HG03097 (cell line): ENCODE measurements at regions not wholly inside any gene's neighbourhood (a gene's known extent, or its start where the extent isn't known, plus 50 kb on each side); places are given as distances from the start of the nearest gene placed in this dataset.
"Not testable (repeated sequence)": the region's sequence is repeated elsewhere in the genome, so short reads cannot be mapped to it uniquely, and the experiment has no call there.

Experiments used
- ATAC-seq: cut with Tn5 transposase; IDR thresholded peaks from one replicate; pipeline ENCODE4 v1.9.1; 2021; ENCODE audit not compliant: unreplicated experiment, low FRiP score

DNA sequence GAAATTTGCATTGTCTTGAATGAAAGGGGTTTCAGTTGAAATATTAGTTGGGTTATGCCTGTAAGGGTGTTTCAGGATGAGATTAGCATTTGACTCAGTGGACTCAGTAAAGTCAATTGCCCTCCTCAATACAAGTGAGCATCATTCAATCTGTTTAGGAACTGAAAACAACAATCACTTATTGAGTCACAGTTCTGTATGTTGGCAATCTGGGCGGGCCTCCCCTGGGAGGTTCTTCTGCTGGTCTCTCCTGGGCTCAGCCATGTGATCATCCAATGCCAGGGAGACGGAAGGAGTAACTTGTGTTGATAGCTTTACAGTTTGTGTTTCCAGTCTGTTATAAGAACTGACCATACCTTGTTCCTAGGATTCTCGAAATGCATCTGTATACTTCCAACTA is 262.9 kb upstream of the RUNX1 start:
- no peak for ATAC-seq

DNA sequence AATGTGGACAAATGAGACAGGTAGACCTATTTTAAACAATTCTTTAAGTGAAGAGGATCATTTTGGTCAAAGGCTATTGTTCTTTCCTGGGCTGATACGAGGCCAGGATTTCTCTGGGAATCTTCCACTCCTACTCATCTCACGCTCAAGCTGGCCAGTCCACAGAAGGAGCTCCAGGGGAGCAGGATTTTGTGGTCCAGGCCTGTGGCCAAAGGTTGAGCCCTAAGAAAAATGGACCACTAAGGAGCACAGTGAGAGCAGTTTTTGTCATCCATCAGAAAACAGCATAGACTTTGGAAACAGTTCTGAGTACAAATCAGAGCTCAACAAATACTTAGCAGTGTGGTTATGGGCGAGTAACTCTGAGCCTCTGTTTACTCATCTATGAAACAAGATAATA is 260.2 kb upstream of the RUNX1 start:
- no peak for ATAC-seq

DNA sequence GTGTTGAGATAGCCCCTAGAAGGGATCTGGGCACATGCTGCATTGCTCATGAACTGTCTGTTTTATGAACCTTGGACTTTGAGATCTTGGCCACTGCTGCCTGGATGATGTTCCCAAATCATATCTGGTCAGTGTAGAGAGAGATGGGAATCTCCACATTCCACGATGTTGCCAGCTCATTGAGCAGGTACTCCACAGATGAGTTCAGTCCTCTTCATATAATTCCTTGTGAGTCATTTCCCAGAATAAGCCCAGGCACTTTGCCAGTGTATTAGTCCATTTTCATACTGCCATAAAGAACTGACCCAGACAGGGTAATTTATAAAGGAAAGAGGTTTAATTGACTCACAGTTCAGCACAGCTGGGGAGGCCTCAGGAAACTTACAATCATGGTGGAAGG is 254.0 kb upstream of the RUNX1 start:
- no peak for ATAC-seq

DNA sequence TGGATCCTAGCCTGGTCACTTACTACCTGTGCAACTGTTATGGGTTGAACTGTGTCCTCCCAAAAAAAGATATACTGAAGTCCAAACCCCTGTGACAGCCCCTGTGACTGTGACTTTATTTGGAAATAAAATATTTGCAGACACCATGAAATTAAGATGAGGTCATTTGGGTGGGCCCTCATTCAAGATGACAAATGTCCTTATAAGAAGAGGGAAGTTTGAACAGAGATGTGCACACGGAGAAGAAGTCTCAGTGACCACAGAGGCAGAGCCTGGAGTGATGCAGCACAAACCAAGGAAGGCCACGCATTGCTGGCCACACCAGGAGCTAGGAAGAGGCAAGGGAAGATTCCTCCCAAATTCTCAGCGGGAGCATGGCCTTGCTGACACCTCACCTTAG is 249.7 kb upstream of the RUNX1 start:
- ATAC-seq, result no peak

DNA sequence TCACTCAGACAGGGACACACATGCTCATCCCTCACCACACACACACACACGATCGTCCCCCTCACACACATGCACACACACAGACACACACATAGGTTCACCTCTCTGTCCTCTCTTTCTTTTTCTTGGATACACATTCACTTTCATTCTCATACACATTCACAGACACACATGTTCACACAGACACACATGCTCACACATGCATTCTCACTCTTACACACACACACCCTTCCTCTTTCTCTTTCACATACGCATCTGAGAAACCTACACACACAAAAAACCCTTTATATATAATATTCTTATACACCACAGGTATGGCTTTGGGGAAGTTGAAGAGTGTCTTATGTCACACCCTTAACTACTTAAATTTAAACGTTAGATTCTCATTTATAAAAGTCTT is 248.6 kb upstream of the RUNX1 start:
- no peak for ATAC-seq

DNA sequence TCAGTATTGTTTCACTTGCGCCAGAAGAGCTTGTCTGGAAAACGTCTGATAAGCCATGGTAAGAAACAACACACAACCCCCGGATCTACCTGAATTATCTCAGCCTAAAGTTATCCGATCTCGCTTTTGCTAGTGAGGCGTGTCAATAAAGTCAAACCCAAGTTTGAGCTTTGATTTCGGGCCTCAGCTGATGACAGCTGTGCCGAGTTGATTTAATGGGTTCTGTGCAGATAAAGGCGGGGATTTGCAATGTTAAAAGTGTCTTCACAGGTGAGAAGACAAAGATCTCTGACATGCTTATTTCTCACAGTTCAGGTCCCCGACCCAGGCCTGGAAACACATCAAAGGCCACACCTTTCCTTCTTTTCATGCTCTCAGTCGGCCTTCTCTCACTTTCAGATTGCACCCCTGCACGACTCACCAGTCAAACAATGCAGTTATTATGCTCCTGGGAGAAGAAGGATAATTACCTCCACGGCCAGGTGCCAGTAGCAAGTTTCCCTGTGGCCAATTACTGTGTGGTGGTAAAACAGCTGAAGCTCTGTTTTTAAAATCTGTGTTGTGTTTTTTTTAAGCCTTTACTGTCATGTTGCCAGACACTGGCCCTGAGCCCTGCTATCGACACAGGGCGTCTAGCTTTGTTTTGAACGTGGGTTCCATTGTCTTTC is 245.3 kb upstream of the RUNX1 start:
- ATAC-seq, result no peak

DNA sequence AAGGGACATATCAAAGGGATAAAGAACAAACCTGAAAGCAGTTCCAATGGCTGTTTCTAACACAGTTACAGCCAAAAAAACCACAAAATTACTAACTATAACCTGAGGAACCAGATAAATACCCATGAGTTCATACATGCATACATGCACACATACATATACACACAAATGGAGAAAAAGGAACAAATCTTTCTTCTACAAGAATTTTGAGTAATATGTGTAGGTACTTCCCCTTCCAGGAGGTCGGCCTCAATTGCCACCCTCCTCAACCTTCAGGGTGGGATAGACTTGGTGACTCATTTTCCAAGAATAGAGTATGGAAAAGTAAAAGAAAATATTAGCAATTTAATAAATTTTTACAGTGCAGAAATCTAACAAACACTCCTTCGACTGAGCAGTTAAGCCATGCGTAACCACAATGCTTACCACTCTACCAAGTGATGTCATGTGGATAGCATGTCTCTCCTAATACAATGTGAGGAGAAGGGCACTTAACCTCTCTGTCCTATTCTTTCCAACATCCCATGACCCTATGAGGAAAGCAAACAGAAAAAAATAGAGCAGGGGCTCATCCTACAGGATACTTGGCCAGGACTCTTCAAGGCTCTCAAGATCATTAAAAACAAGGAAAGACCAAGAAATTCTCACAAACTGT is 243.0 kb upstream of the RUNX1 start:
- ATAC-seq, result no peak

DNA sequence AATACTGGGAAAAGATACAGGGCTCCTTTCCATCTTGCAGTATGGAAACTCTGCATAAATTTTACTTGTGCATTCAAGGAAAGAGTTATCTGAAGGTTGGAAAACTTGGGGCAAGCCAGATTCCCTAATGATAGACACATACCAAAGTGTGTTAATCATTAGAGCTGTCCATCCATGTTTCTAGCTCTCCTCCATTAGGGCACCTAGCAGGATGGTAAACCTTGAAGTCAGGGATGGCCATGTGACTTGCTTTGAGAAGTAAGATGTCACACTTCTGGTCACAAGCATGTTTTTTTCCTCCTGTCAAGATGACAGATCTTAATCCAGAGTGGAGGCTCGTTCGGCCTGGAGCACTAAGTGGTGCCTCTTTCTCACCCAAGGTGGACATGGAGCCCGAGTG is 241.9 kb upstream of the RUNX1 start:
- no peak for ATAC-seq

DNA sequence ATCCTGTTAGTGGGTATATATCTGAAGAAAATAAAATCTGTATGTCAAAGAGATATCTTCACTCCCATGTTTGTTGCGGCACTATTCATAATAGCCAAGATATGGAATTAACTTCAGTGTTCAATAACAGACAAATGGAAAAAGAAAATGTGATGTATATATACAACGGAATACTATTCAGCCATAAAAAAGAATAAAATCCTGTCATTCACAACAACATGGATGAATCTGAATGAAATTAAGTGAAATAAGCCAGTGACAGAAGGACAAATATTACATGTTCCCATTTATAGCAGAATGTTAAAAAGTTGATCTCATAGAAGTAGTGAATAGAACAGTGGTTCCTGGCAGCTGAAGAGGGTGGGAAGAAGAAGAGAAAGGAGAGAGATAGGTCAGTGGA is 239.1 kb upstream of the RUNX1 start:
- no peak for ATAC-seq

DNA sequence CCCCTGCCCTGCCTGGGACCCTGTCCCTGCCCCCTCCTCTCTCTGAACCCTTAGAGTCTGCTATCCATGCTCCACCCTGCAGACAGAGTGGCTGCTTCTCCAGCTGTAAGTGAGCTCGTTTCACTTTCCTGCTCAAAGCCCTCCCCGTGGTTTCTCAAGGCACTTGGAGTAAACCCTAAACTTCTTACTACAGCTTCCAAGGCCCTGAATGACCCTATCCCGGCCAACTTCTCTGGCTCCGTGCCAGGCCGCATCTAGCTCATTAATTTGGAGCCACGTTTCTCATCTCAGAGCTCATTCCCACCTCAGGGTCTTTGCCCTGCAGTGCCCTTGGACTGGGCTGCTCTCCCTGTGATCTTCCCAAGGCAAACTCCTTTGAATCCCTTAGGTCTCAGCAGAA is 235.1 kb upstream of the RUNX1 start:
- no peak for ATAC-seq

DNA sequence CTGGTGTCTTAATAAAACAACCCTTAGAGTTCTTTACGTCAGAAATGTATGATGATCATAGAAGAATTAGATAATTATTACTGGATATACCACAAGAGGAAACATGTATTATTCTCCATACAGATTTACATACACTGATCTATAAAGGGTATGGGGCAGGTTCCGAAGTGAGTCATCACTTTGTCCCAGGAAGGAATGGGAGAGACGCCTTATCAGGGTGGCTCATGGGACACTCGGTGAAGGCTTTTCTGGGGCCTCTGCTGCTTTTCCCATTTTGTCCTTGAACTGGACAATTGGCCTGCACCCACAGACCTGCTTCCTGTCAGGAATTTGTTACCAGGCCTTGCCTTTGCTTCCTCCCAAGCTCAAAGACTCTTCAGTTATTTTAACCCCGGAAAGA is 233.8 kb upstream of the RUNX1 start:
- ATAC-seq, result no peak

DNA sequence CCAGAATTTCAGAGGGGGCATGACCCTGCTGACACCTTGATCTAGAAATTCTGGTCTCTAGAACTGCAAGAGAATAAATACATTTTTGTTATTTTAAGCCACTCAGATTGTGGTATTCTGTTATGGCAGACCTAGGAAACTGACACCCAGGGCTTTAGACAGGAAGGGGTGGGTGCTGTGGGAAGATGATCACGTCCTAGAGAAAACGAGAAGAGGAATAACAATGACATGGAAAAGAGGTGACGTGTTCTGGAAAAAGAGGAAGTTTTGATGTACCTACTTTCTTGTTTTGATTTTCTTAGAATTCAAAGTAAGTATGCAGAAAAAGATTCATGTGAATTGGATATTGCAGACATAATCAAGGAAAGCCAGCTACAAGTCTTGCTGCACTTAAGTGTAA is 232.9 kb upstream of the RUNX1 start:
- ATAC-seq, result no peak

DNA sequence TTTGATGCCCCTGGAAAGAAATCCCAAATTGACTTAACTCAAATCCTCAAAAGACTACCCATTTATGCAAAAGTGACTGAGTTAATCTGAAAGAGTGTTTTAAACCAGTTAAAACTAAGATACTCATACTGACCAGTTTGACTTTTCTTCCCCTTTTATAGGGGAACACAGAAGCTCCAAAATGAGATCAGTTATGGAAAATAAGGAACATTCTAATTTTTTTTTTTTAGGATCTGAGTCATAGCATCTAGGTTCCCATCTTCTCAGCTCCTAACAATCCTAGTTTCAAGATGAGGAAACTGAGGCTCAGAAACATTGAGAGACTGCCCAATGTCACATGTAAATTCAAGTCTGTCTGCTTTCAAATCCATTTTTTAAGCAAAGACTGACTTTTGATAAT is 231.1 kb upstream of the RUNX1 start:
- no peak for ATAC-seq

DNA sequence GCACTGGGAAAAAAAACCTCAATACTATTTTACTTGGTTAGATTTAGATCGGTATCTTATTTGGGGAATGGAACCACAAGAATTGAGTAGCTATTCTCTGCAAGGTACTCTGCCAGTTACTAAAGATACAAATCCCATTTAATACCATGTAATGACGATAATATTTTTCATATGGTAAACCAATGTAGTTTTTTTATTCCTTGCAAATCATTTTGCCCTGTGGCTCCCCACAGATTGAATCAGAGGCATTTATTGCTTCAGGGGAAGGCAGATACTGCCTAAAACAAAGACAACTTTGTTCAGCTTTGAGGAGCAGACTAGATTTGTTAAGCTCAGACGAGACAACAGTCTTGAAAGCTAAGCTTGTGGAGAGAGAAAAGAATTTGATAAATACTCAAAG is 226.7 kb upstream of the RUNX1 start:
- ATAC-seq, result no peak

DNA sequence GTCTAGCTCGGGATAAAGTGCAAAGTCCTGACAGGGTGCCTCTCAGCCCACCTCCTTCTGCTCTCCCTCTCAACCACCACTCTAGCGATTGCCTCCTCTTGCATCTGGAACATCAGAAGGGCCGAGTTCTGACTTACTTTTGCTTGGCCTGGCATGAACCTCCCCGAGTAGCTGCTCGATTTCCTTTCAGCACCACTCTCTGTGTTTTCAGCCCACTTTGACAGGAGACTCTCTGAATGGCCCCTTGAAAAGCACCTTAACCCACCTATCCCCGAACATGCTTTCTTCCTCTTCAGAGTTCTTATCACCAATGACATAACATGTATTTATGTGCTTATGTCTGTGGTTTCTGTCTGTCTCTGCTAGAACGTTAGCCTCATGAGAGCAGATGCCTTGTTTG is 225.8 kb upstream of the RUNX1 start:
- ATAC-seq, result no peak

DNA sequence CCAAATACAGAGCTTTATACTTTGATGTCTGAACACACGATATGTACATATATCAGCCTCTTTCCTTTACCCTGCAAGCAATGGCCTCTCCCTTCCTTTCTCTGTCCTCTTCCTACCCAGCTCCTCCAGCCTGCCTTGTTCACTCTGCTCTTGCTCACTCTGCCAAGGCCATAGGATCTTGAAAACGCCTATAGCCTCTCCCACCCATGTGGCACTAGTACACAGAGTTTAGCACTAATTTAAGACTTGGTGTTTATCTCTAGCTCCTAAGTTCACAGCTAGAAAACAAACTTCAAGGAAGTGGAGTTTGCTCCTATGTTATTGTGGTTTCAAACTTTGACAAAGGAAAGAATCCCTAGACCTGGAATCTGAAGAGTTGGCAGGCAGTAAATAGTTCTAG is 225.0 kb upstream of the RUNX1 start:
- no peak for ATAC-seq

DNA sequence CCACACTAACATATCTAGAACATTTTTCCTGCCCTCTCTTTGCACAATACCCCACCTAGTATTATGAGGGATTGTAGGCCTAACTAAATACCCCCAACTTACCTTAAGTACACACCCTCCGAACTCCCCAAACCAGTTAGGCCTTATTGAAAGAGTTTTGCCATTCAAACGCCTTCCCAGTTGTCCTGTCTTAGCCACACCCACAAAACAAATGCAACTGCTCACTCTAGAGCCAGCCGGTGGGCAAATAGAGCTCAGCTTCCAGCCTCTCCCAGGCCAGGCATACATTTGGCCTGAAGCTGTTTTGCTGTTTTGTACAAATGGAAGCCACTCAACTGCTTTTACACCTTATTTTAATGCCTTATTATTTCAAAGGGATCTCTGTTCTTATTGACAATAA is 224.2 kb upstream of the RUNX1 start:
- ATAC-seq, result no peak

DNA sequence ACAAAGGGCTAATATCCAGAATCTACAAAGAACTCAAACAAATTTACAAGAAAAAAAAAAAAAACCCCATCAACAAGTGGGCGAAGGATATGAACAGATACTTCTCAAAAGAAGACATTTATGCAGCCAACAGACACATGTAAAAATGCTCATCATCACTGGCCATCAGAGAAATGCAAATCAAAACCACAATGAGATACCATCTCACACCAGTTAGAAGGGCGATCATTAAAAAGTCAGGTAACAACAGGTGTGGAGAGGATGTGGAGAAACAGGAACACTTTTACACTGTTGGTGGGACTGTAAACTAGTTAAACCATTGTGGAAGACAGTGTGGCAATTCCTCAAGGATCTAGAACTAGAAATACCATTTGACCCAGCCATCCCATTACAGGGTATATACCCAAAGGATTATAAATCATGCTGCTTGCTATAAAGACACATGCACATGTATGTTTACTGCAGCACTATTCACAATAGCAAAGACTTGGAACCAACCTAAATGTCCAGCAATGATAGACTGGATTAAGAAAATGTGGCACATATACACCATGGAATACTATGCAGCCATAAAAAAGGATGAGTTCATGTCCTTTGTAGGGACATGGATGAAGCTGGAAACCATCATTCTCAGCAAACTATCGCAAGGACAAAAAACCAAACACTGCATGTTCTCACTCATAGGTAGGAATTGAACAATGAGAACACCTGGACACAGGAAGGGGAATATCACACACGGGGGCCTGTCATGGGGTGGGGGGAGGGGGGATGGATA is 222.4 kb upstream of the RUNX1 start:
- not testable (repeated sequence) for ATAC-seq

DNA sequence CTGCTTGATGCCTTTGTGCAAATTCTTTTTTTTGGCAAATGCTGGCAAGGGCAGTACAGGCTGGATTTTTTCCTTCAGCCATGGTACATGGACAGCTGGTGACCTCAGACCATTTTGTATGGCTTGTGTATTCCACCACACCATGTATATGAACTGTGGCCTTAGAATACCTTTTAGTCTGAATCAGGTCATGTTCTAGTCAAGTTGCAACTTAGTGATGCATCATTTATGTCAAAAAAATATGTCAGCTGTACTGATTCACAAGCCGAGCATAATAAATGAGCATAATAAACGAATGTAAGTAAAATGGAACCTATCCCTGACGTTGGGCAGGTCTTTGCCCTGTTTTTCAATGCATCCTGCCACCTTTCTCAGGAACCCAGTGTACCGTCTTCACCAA is 219.7 kb upstream of the RUNX1 start:
- ATAC-seq, result no peak

DNA sequence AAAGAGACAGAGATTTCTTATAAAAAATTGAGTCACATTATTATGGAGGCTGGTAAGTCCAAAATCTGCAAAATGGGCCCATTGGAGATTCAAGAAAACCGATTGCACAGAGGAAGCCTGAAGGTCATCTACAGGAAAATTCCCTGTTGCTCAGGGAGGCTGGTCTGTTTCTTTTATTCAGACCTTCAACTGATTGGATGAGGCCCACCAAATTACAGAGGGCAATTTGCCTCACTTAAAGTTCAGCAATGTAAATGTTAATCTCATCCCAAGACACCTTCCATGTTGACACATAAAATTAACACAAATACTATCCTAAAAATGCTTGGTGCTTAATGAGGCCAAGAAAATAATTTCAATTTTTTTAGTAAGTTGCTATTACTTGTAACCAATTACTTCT is 219.2 kb upstream of the RUNX1 start:
- no peak for ATAC-seq

DNA sequence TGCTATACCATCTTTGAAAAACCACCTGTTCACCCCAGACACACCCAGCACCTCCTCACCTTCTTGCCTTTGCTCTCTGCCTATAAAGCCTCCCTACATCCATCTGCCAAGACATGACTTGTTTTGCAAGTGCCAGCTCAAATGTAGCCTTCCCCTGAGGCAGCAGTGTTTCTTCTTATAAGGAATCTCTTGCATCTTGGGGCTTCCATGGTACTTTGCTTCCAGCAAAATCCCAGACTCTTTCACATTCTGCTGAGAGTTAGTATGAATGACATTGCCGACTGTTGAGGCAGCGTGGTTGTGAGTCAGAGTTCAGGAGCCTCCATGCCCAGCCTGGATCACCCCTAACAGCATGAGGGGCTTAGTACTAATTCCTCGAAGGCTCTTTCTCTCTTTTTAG is 217.4 kb upstream of the RUNX1 start:
- no peak for ATAC-seq
